ENCODE measurements at regions not wholly inside any gene's neighbourhood (a gene's known extent, or its start where the extent isn't known, plus 50 kb on each side); places are given as distances from the start of the nearest gene placed in this dataset.
"Not testable (repeated sequence)": the region's sequence is repeated elsewhere in the genome, so short reads cannot be mapped to it uniquely, and the experiment has no call there.

DNA sequence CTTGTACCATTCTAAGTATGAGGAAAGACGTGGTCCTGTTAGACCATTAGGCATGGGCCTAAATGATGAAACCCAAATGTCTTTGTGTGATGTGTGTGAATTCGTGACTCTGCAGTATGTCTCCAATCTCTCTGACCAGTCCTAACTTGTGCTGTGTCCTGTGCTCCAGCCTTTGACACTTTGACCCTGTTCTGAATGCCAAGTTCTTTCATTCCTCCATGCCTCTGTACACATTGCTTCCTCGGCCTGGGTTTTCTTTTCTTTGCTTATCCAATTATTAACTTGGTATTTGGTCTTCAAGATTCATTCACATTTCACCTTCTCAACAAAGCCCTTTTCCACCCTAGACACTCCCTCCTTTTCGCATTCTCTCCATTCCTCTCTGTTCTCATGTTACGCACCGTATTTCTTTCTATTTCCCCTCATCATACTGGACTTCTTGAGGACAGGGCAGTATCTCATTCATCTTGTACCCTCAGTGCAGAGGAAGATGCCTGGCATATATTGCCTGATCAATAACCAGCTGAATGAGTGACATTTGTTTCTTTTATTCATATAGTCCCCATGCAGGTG, 138.7 kb downstream of the F11 start:
- Histone ChIP-seq H3K4me3 (no peak overlapping the region), H3K27ac (no peak overlapping the region)
- TF ChIP-seq EZH2 (IDR thresholded peaks at IDR 0.05) (no peak), POLR2AphosphoS5 (IDR thresholded peaks at IDR 0.05; ENCODE audit: borderline replicate concordance, low read depth, low read length) (no peak), FOXP2 (optimal IDR thresholded peaks at IDR 0.05; ENCODE audit: control extremely low read depth, extremely low read length, insufficient read depth) (no peak)

DNA sequence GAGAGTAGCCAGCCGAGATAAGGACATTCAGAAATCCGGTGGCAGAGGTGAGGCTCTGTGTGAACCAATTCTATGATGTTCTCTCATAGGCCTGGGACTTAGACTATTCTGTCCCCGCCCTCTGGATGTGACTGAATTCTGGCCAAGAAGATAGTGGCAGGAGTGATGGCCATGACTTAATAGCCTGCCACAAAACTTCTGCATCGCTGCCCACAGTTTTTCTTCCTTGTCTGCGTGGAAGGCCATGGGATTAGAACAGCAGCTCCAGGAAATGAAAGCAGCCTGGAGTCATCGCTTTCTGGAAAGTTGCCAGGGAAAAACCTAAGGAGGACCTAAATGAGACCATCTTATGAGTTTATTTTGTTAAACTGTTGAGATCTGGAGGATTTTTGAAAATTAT, 134.7 kb downstream of the F11 start:
- no peaks in the 10 kb centered on the region for H3K9me3 ChIP-seq (ENCODE audit: low read depth, low read length)
- H3K36me3 ChIP-seq (ENCODE audit: insufficient read depth, low read length) = no peaks in the 10 kb centered on the region
- DNase-seq (ENCODE audit: low read depth, low spot score) = no peak
- no peak overlapping the region for H3K27ac ChIP-seq
- H3K9ac ChIP-seq (ENCODE audit: insufficient read length) = no peak overlapping the region
- no peak for TF ChIP-seq POLR2AphosphoS5 (IDR thresholded peaks at IDR 0.05; ENCODE audit: borderline replicate concordance, low read depth, low read length)
- no peak for TF ChIP-seq EZH2 (IDR thresholded peaks at IDR 0.05)
- no peak for TF ChIP-seq FOXP2 (optimal IDR thresholded peaks at IDR 0.05; ENCODE audit: control extremely low read depth, extremely low read length, insufficient read depth)
- no peak overlapping the region for H3K4me3 ChIP-seq

More for the DNA sequence above, 138.7 kb downstream of the F11 start:
- H3K36me3 ChIP-seq (ENCODE audit: insufficient read depth, low read length) = no peaks in the 10 kb centered on the region
- H3K9ac ChIP-seq (ENCODE audit: insufficient read length) = no peak overlapping the region
- no peaks in the 10 kb centered on the region for H3K9me3 ChIP-seq (ENCODE audit: low read depth, low read length)
- DNase-seq (ENCODE audit: low read depth, low spot score) = no peak

DNA sequence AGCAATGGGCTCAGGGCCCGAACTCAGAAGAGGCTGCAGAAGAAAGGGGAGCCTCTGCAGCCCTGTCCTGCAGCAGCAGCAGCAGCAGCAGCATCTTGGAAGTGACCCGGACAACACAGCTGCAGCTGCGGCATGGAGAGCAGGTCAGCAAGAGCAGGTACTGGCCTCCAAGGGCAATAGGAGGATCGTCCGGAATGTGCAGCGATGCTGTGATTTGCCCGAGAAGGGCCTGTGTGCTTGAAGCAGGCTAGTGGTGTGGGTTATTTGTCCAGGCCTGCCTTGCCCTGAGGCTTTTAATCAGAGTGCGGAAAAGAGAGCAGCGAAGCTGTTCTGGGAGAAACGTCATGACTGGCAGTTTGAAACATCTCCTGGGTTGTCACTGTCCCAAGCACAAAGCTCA, 126.0 kb downstream of the F11 start:
- Histone ChIP-seq H3K9ac (ENCODE audit: insufficient read length) (no peak overlapping the region), H3K9me3 (ENCODE audit: low read depth, low read length) (no peaks in the 10 kb centered on the region), H3K27ac (no peak overlapping the region), H3K36me3 (ENCODE audit: insufficient read depth, low read length) (no peaks in the 10 kb centered on the region), H3K4me3 (no peak overlapping the region)
- no peak for TF ChIP-seq FOXP2 (optimal IDR thresholded peaks at IDR 0.05; ENCODE audit: control extremely low read depth, extremely low read length, insufficient read depth)
- no peak for TF ChIP-seq POLR2AphosphoS5 (IDR thresholded peaks at IDR 0.05; ENCODE audit: borderline replicate concordance, low read depth, low read length)
- no peak for TF ChIP-seq EZH2 (IDR thresholded peaks at IDR 0.05)
- DNase-seq (ENCODE audit: low read depth, low spot score) = no peak

DNA sequence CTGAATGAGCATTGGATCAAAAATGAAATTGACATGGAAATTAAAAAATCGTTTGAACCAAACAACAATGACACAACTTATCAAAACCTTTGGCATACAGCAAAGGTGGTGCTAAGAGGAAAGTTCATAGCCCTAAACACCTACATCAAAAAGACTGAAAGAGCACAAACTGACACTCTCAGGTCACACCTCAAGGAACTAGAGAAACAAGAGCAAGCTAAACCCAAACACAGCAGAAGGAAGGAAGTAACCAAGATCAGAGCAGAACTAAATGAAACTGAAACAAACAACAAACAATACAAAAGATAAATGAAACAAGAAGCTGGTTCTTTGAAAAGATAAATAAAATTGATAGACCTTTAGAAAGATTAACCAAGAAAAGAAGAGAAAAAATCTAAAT, 118.3 kb downstream of the F11 start:
- H3K4me3 ChIP-seq; H3K9ac ChIP-seq (ENCODE audit: insufficient read length); H3K27ac ChIP-seq; H3K36me3 ChIP-seq (ENCODE audit: insufficient read depth, low read length); DNase-seq (ENCODE audit: low read depth, low spot score); H3K9me3 ChIP-seq (ENCODE audit: low read depth, low read length): not testable (repeated sequence)

DNA sequence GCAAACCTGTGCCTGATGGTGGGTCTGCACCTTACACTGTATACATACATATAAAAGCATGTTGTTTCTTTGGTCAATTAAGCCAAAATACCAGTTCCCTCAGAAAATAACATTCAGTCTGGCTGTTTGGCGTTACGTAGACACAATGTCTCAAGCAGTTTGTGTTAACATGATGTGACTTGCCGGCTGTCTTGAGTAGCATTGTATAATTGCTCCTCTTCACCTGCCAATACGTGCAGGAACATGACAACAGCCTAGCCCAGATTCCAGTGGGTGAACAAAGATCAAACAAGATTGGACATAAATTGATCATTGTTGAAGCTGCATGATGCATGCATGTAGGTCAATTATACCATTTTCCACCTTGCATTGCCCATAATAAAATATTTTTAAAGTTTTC, 102.3 kb downstream of the F11 start:
- no peak for DNase-seq (ENCODE audit: low read depth, low spot score)
- Histone ChIP-seq H3K9me3 (ENCODE audit: low read depth, low read length) (no peaks in the 10 kb centered on the region), H3K4me3 (no peak overlapping the region), H3K9ac (ENCODE audit: insufficient read length) (no peak overlapping the region), H3K27ac (no peak overlapping the region), H3K36me3 (ENCODE audit: insufficient read depth, low read length) (no peaks in the 10 kb centered on the region)
- TF ChIP-seq EZH2 (IDR thresholded peaks at IDR 0.05) = no peak

DNA sequence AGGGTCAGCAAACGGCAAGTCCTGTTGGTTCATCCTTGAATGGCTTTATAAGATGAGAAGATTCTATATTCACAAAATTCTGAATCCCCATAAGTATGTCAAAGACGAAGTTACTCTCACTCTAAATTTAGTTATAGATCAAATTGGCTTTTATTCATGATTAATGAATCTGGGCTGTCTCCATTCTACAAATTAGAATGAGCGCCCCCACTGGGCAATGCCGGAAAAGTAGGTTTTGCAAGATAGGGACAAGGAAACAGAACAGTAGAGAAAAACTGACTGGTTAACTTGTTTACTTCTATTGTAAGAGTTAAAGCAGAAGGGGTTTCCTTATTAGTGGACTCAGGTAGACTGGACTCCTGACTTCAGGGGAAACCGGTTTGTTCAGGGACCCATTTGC, 100.3 kb downstream of the F11 start:
- H3K27ac ChIP-seq = no peak overlapping the region
- H3K36me3 ChIP-seq (ENCODE audit: insufficient read depth, low read length) = no peaks in the 10 kb centered on the region
- DNase-seq (ENCODE audit: low read depth, low spot score) = no peak
- TF ChIP-seq POLR2AphosphoS5 (IDR thresholded peaks at IDR 0.05; ENCODE audit: borderline replicate concordance, low read depth, low read length) (no peak), FOXP2 (optimal IDR thresholded peaks at IDR 0.05; ENCODE audit: control extremely low read depth, extremely low read length, insufficient read depth) (no peak), EZH2 (IDR thresholded peaks at IDR 0.05) (no peak)
- no peak overlapping the region for H3K9ac ChIP-seq (ENCODE audit: insufficient read length)
- H3K9me3 ChIP-seq (ENCODE audit: low read depth, low read length) = no peaks in the 10 kb centered on the region
- H3K4me3 ChIP-seq = no peak overlapping the region

DNA sequence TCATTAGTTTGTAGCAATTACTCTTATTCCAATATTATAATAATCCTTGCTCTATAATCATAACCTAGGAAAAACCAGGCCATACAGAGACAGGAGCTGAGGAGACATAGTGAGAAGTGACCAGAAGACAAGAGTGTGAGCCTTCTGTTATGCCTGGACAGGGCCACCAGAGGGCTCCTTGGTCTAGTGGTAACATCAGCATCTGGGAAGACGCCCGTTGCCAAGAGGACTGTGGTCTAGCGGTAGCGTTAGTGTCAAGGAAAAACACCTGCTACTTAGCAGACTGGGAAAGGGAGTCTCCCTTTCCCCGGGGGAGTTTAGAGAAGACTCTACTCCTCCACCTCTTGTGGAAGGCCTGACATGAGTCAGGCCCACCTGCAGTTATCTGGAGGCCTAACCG, 97.0 kb downstream of the F11 start:
- DNase-seq (ENCODE audit: low read depth, low spot score); H3K4me3 ChIP-seq; H3K9ac ChIP-seq (ENCODE audit: insufficient read length); H3K9me3 ChIP-seq (ENCODE audit: low read depth, low read length); H3K27ac ChIP-seq; H3K36me3 ChIP-seq (ENCODE audit: insufficient read depth, low read length): not testable (repeated sequence)

DNA sequence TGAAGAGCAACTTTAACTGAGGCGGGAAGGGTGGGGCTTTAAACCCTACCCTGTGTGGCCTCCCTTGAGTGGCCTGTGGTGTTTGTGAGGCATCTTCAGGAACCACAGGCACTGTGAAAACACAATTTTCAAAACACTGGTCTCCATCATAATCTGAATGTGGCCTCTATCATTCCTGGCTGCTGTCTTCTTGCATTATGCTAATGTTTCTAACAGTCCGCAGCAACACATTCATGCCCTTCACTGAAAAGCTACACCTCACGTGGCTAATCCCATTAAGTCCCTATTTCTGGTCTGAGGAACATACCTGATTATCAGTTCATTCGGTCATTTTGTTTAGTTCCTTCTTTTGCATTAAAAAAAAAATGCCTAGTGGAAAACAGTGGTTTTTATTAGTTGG, 94.6 kb downstream of the F11 start:
- Histone ChIP-seq H3K9ac (ENCODE audit: insufficient read length) (no peak overlapping the region), H3K27ac (no peak overlapping the region), H3K4me3 (no peak overlapping the region), H3K36me3 (ENCODE audit: insufficient read depth, low read length) (no peaks in the 10 kb centered on the region), H3K9me3 (ENCODE audit: low read depth, low read length) (no peaks in the 10 kb centered on the region)
- DNase-seq (ENCODE audit: low read depth, low spot score) = no peak
- TF ChIP-seq FOXP2 (optimal IDR thresholded peaks at IDR 0.05; ENCODE audit: control extremely low read depth, extremely low read length, insufficient read depth) = no peak
- TF ChIP-seq POLR2AphosphoS5 (IDR thresholded peaks at IDR 0.05; ENCODE audit: borderline replicate concordance, low read depth, low read length) = no peak
- no peak for TF ChIP-seq EZH2 (IDR thresholded peaks at IDR 0.05)

DNA sequence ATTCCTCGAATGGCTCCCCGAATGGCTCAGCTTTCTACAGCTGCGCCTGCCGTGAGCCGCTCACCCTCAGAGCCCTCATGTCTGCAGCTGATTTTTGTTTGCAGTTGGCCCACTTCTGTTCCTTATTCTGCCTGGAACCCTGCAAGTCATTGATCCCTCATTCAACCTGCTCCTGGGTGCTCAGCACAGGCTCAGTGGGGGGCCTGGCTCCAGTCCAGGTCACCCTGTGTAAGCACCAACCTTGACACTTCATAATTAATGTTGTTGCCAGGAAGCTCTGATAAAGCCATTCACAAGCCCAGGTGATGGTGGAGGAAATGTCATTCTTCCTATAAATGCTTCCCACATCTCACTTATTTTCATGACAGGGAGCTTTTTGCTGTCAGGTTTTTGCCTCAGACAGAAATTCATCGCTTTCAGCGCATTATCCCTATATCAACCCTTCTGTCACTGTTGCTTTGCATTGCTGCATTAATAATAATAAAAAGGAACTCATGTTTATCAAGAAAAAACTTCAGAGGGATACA, 85.7 kb downstream of the F11 start:
- no peak for DNase-seq (ENCODE audit: low read depth, low spot score)

More for the DNA sequence above, 85.7 kb downstream of the F11 start:
- no peak overlapping the region for H3K27ac ChIP-seq
- no peaks in the 10 kb centered on the region for H3K9me3 ChIP-seq (ENCODE audit: low read depth, low read length)
- H3K4me3 ChIP-seq = no peak overlapping the region
- H3K9ac ChIP-seq (ENCODE audit: insufficient read length) = no peak overlapping the region
- no peak for TF ChIP-seq POLR2AphosphoS5 (IDR thresholded peaks at IDR 0.05; ENCODE audit: borderline replicate concordance, low read depth, low read length)
- no peak for TF ChIP-seq EZH2 (IDR thresholded peaks at IDR 0.05)
- no peak for TF ChIP-seq FOXP2 (optimal IDR thresholded peaks at IDR 0.05; ENCODE audit: control extremely low read depth, extremely low read length, insufficient read depth)
- no peaks in the 10 kb centered on the region for H3K36me3 ChIP-seq (ENCODE audit: insufficient read depth, low read length)

Measured in SK-N-MC (cell line).